Type B pancreatic cell (in vitro differentiated cells): ENCODE measurements at regions not wholly inside any gene's neighbourhood (a gene's known extent, or its start where the extent isn't known, plus 50 kb on each side); places are given as distances from the start of the nearest gene placed in this dataset.

Experiments used
- DNase-seq: peaks from one replicate; pipeline ENCODE4 v3.0.0; 2021; ENCODE audit warnings: mixed read lengths; ENCODE audit not compliant: unreplicated experiment; ENCODE audit errors: extremely low spot score
- H3K27ac Mint-ChIP-seq: 2 replicates; pipeline ENCODE4 v1.8.0; 2021; ENCODE audit warnings: mild to moderate bottlenecking, mixed read lengths
- H3K27me3 Mint-ChIP-seq: 2 replicates; pipeline ENCODE4 v1.8.0; 2021; ENCODE audit warnings: mixed read lengths
- H3K36me3 Mint-ChIP-seq: 2 replicates; pipeline ENCODE4 v1.8.0; 2021; ENCODE audit warnings: mixed read lengths
- H3K4me1 Mint-ChIP-seq: one replicate; pipeline ENCODE4 v1.8.0; 2021; ENCODE audit warnings: mixed read lengths; ENCODE audit not compliant: unreplicated experiment
- H3K4me3 Mint-ChIP-seq: 2 replicates; pipeline ENCODE4 v1.8.0; 2021; ENCODE audit warnings: mild to moderate bottlenecking, mixed read lengths
- H3K9me3 Mint-ChIP-seq: 2 replicates; pipeline ENCODE4 v1.8.0; 2021; ENCODE audit warnings: mixed read lengths
- TF ChIP-seq, protein P1 (sequence below): fragments of 200-600 bp; sonication (generic); conservative IDR thresholded peaks from 2 replicates; pipeline ENCODE4 v1.5.0; 2021; ENCODE audit warnings: antibody characterized with exemption, mild to moderate bottlenecking

DNA sequence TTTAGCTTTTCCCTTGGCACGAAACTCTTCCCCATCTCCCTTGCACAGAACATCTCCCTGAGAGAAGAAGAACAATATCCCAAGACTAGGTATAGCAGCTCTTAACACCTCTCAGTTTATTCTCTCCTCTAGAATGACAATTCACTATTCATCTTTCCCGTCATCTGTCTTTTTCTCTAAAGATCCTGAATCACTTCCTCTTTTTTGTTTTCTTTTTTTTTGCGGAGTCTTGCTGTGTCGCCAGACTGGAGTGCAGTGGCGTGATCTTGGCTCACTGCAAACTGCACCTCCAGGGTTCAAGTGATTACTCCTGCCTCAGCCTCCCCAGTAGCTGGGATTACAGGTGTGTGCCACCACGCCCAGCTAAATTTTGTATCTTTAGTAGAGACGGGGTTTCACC, 574.4 kb upstream of the MAP3K7 start:
- Mint-ChIP-seq H3K27me3 (no peaks in the 10 kb centered on the region), H3K9me3 (no peaks in the 10 kb centered on the region), H3K36me3 (no peaks in the 10 kb centered on the region)

DNA sequence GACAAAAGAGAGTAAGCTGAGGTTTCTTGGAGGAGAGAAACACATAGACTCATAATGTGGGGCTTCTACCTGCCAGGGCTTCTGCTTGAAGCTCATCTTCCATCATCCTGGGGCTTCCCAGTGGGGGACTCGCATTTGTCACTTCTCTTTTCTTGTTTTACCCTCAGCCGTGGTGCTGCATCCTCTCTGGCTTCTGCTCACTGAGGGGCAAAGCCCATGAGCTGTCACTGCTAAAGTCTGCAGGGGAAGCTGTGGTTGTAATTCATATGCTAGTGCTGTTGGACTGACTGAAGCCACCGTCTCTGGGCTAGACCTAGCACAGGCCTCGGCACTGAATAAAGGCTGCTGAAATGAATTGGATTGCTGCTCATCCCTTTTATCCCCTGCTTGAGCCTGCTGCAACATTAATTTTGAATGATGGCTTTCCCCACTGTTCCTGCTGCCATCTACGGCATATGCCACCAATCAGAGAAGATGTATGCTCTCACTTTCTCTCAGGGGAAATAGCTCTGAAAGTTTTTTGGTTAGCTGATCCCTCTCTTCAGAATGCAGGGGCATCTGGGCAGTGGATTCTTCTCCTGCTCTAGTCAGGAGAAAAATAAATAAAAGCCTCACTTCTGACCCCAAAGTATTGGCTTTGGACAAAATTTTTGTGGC, 568.4 kb upstream of the MAP3K7 start:
- no peak for DNase-seq
- TF ChIP-seq, protein P1, sequence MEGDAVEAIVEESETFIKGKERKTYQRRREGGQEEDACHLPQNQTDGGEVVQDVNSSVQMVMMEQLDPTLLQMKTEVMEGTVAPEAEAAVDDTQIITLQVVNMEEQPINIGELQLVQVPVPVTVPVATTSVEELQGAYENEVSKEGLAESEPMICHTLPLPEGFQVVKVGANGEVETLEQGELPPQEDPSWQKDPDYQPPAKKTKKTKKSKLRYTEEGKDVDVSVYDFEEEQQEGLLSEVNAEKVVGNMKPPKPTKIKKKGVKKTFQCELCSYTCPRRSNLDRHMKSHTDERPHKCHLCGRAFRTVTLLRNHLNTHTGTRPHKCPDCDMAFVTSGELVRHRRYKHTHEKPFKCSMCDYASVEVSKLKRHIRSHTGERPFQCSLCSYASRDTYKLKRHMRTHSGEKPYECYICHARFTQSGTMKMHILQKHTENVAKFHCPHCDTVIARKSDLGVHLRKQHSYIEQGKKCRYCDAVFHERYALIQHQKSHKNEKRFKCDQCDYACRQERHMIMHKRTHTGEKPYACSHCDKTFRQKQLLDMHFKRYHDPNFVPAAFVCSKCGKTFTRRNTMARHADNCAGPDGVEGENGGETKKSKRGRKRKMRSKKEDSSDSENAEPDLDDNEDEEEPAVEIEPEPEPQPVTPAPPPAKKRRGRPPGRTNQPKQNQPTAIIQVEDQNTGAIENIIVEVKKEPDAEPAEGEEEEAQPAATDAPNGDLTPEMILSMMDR = no peak
- H3K27ac Mint-ChIP-seq = no peak overlapping the region
- H3K9me3 Mint-ChIP-seq = no peaks in the 10 kb centered on the region
- no peaks in the 10 kb centered on the region for H3K27me3 Mint-ChIP-seq
- H3K36me3 Mint-ChIP-seq = no peaks in the 10 kb centered on the region
- H3K4me1 Mint-ChIP-seq = peaks cover 36% of the 10 kb centered on the region
- H3K4me3 Mint-ChIP-seq = no peak overlapping the region

More for the DNA sequence above, 574.4 kb upstream of the MAP3K7 start:
- H3K27ac Mint-ChIP-seq = no peak overlapping the region
- H3K4me3 Mint-ChIP-seq = no peak overlapping the region
- TF ChIP-seq, protein P1 = no peak
- DNase-seq = no peak
- peaks cover 8% of the 10 kb centered on the region for H3K4me1 Mint-ChIP-seq

DNA sequence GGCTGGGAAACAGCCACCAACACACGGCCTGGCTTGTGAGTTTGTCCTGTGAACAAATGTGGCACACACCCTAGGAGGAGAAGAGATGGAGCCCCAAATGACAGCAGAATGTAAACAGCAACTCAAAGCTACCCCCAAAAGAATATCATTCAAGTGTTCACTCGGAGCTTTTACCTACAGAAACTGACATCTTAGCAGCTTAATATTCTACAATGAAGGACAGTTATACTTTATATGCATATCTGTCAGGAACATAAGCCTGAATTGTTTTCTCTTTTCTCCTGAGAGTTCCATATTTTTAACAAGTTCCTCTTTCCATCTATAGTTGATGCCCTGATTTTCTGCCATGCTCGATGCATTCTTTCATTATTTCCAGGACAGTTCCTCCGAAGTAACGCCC, 566.0 kb upstream of the MAP3K7 start:
- TF ChIP-seq, protein P1 = no peak
- H3K4me1 Mint-ChIP-seq = peaks cover 43% of the 10 kb centered on the region
- H3K27me3 Mint-ChIP-seq = no peaks in the 10 kb centered on the region
- H3K27ac Mint-ChIP-seq = no peak overlapping the region
- DNase-seq = no peak
- no peak overlapping the region for H3K4me3 Mint-ChIP-seq
- H3K36me3 Mint-ChIP-seq = no peaks in the 10 kb centered on the region
- no peaks in the 10 kb centered on the region for H3K9me3 Mint-ChIP-seq

- peak overlapping the region; percentile 32 for H3K27ac Mint-ChIP-seq
- H3K4me1 Mint-ChIP-seq = peaks cover 34% of the 10 kb centered on the region
- H3K9me3 Mint-ChIP-seq = no peaks in the 10 kb centered on the region
- H3K4me3 Mint-ChIP-seq = peak overlapping the region; percentile 48
- no peaks in the 10 kb centered on the region for H3K36me3 Mint-ChIP-seq
- TF ChIP-seq, protein P1 = no peak
- H3K27me3 Mint-ChIP-seq = no peaks in the 10 kb centered on the region
- DNase-seq = no peak
Measured at GRCh38 chr6:91149956-91150705, 563.3 kb upstream of the MAP3K7 start.

DNA sequence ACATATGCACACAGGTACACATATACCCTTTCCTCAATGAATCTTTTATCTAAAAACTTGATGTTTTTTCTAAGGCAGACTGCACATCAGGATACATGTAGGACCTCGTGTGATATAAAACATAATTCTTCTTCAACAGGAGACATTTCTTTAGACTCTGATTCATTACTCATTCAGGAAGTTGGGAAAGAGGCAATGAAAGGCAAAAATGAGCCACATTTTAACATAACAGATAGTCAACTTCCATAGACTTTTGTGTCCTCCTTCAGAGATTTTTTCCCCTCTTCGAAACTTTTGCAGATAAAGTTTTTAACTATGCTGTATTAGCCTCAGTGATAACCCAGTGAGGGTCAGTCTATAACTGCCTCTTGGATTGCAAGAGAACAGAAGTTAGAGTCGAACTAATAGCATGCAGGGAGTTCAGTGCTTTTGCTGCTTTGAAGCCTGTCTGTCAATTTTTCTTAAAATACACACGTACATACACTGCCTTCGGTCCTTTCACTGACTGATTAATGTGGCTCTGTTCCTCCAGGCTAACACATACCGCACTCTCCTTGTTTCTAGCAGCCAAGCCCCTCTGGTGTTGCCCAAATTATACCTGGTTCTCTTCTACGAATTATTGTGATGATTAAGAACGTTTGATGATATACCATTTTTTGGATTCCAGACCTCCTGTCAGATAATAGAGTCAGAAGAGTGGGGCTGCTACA, 562.5 kb upstream of the MAP3K7 start:
- no peak for DNase-seq
- Mint-ChIP-seq H3K9me3 (no peaks in the 10 kb centered on the region), H3K4me3 (peak overlapping the region; percentile 48), H3K4me1 (peaks cover 27% of the 10 kb centered on the region), H3K36me3 (no peaks in the 10 kb centered on the region), H3K27me3 (no peaks in the 10 kb centered on the region), H3K27ac (peak overlapping the region; percentile 32)
- TF ChIP-seq, protein P1 = no peak
